Epithelial cell of esophagus (primary cell): ENCODE measurements at regions not wholly inside any gene's neighbourhood (a gene's known extent, or its start where the extent isn't known, plus 50 kb on each side); places are given as distances from the start of the nearest gene placed in this dataset.
"Not testable (repeated sequence)": the region's sequence is repeated elsewhere in the genome, so short reads cannot be mapped to it uniquely, and the experiment has no call there.

Experiments used
- DNase-seq: peaks from one replicate; pipeline ENCODE4 v3.0.0; 2010; ENCODE audit warnings: low read depth
- H3K4me3 ChIP-seq: 2 replicates; pipeline ENCODE4 v1.5.1; 2011; ENCODE audit warnings: mild to moderate bottlenecking, low read length, control low read depth
- CTCF ChIP-seq: IDR thresholded peaks from 2 replicates; pipeline ENCODE4 v1.5.1; 2011; ENCODE audit warnings: low read depth, mild to moderate bottlenecking, low read length, control low read depth, inconsistent platforms; ENCODE audit not compliant: insufficient read depth; ENCODE audit errors: missing control alignments

DNA sequence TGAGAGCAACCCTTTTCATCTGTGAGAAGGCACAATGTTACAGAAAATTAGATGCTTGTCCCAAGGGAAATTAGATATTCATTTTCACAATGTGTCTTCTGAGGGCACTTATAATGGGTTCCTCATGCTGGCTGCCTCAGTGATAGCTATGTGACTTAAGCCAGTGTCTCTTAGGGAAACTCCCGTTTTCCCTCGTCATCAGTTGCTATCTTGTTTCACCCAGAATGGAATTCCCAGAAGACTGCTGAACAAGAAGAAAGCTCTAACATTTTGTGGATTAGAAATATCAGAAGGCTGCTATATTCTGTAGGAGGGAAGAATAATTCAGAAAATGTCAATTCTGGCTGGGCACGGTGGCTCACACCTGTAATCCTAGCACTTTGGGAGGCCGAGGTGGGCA, 67.9 kb upstream of the WDR72 start:
- no peak for DNase-seq
- TF ChIP-seq CTCF = no peak

DNA sequence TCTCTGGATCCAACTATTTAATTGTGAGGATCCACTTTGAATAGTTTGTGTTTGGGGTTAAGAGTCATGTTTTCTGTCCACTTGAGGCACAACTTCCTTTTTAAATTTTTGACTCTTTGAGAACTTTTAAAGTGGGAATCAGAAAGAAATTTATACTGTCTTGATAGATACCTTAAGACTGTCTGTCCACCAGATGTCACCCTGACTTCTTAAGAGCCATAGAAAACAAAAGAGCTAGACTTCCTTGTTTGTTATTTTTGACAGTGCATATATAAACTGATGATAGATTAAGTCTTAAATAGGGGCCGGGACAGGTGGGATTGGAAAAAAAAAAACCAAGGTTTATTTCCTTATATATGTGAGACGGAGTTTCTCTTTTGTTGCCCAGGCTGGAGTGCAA, 52.1 kb upstream of the WDR72 start:
- TF ChIP-seq CTCF = peak; percentile 41
- H3K4me3 ChIP-seq = no peak overlapping the region
- DNase-seq = peak; percentile 55

More for the DNA sequence above, 67.9 kb upstream of the WDR72 start:
- H3K4me3 ChIP-seq = no peak overlapping the region

DNA sequence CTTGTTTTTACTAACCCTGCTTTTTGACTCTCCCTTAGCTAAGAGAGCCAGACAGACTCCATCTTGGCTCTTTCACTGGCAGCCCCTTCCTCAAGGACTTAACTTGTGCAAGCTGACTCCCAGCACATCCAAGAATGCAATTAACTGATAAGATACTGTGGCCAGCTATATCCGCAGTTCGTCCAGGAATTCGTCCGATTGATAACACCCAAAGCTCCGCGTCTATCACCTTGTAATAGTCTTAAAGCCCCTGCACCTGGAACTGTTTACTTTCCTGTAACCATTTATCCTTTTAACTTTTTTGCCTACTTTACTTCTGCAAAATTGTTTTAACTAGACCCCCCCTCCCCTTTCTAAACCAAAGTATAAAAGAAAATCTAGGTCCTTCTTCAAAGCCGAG, 50.8 kb upstream of the WDR72 start:
- not testable (repeated sequence) for DNase-seq, H3K4me3 ChIP-seq
